ENCODE measurements at regions not wholly inside any gene's neighbourhood (a gene's known extent, or its start where the extent isn't known, plus 50 kb on each side); places are given as distances from the start of the nearest gene placed in this dataset.
"Not testable (repeated sequence)": the region's sequence is repeated elsewhere in the genome, so short reads cannot be mapped to it uniquely, and the experiment has no call there.

- no peak overlapping the region for H3K4me3 ChIP-seq (ENCODE audit: low read depth, low read length)
- DNase-seq (ENCODE audit: low read depth): no peak
- TF ChIP-seq CTCF (IDR thresholded peaks at IDR 0.05; ENCODE audit: insufficient read depth, low read length): no peak
These were observed 78.7 kb upstream of the AGR3 start for GRCh38 chr7:16960337-16960965.

GRCh38 chr7:16961641-16962040, 79.9 kb upstream of the AGR3 start:
- DNase-seq (ENCODE audit: low read depth): peak; percentile 72
- peak; percentile 17 for TF ChIP-seq CTCF (IDR thresholded peaks at IDR 0.05; ENCODE audit: insufficient read depth, low read length)
- no peak overlapping the region for H3K4me3 ChIP-seq (ENCODE audit: low read depth, low read length)

GRCh38 chr7:16963044-16963443, 81.3 kb upstream of the AGR3 start:
- no peak overlapping the region for H3K4me3 ChIP-seq (ENCODE audit: low read depth, low read length)
- no peak for DNase-seq (ENCODE audit: low read depth)
- TF ChIP-seq CTCF (IDR thresholded peaks at IDR 0.05; ENCODE audit: insufficient read depth, low read length): no peak

- DNase-seq (ENCODE audit: low read depth); H3K4me3 ChIP-seq (ENCODE audit: low read depth, low read length): not testable (repeated sequence)
These were observed 83.9 kb upstream of the AGR3 start for GRCh38 chr7:16965697-16966096.

GRCh38 chr7:16967300-16967811, 85.6 kb upstream of the AGR3 start:
- no peak overlapping the region for H3K4me3 ChIP-seq (ENCODE audit: low read depth, low read length)
- peak; percentile 96 for DNase-seq (ENCODE audit: low read depth)
- no peak for TF ChIP-seq CTCF (IDR thresholded peaks at IDR 0.05; ENCODE audit: insufficient read depth, low read length)

- DNase-seq (ENCODE audit: low read depth): no peak
- no peak overlapping the region for H3K4me3 ChIP-seq (ENCODE audit: low read depth, low read length)
- TF ChIP-seq CTCF (IDR thresholded peaks at IDR 0.05; ENCODE audit: insufficient read depth, low read length): no peak
These were observed 89.1 kb upstream of the AGR3 start for GRCh38 chr7:16970732-16971482.

GRCh38 chr7:16975712-16976111, 93.9 kb upstream of the AGR3 start:
- H3K4me3 ChIP-seq (ENCODE audit: low read depth, low read length): no peak overlapping the region
- no peak for TF ChIP-seq CTCF (IDR thresholded peaks at IDR 0.05; ENCODE audit: insufficient read depth, low read length)
- no peak for DNase-seq (ENCODE audit: low read depth)
